SIG-M5 treated with dmso at 0.1 percent for 504 hours (cell line): ENCODE measurements at regions not wholly inside any gene's neighbourhood (a gene's known extent, or its start where the extent isn't known, plus 50 kb on each side); places are given as distances from the start of the nearest gene placed in this dataset.

ENCODE experiments used
- DNase-seq: peaks from one replicate; lab custom pipeline; 2025; ENCODE audit not compliant: unreplicated experiment; lab: John Stamatoyannopoulos, UW

- no peak for DNase-seq
Measured at GRCh38 chr18:44046376-44046975, 634.2 kb upstream of the SETBP1 start.

GRCh38 chr18:44047585-44047984, 633.1 kb upstream of the SETBP1 start:
- DNase-seq = no peak

- DNase-seq = no peak
Measured at GRCh38 chr18:44048435-44048834, 632.3 kb upstream of the SETBP1 start.

GRCh38 chr18:44048846-44049245, 631.8 kb upstream of the SETBP1 start:
- no peak for DNase-seq

GRCh38 chr18:44051026-44051425, 629.7 kb upstream of the SETBP1 start:
- DNase-seq = no peak

- no peak for DNase-seq
Measured at GRCh38 chr18:44054514-44054913, 626.2 kb upstream of the SETBP1 start.

GRCh38 chr18:44060197-44060596, 620.5 kb upstream of the SETBP1 start:
- no peak for DNase-seq

- no peak for DNase-seq
Measured at GRCh38 chr18:44061438-44061837, 619.2 kb upstream of the SETBP1 start.

- no peak for DNase-seq
Measured at GRCh38 chr18:44062345-44062744, 618.3 kb upstream of the SETBP1 start.

GRCh38 chr18:44065206-44065605, 615.5 kb upstream of the SETBP1 start:
- no peak for DNase-seq

GRCh38 chr18:44066541-44066940, 614.1 kb upstream of the SETBP1 start:
- DNase-seq = no peak

- no peak for DNase-seq
Measured at GRCh38 chr18:44067186-44067585, 613.5 kb upstream of the SETBP1 start.

- no peak for DNase-seq
Measured at GRCh38 chr18:44075038-44075437, 605.6 kb upstream of the SETBP1 start.

GRCh38 chr18:44079606-44080005, 601.1 kb upstream of the SETBP1 start:
- DNase-seq = no peak

- no peak for DNase-seq
Measured at GRCh38 chr18:44080054-44080453, 600.6 kb upstream of the SETBP1 start.

- no peak for DNase-seq
Measured at GRCh38 chr18:44089732-44090131, 591.0 kb upstream of the SETBP1 start.

GRCh38 chr18:44090453-44090852, 590.2 kb upstream of the SETBP1 start:
- no peak for DNase-seq

- no peak for DNase-seq
Measured at GRCh38 chr18:44093253-44093652, 587.4 kb upstream of the SETBP1 start.

- no peak for DNase-seq
Measured at GRCh38 chr18:44096016-44096415, 584.7 kb upstream of the SETBP1 start.

GRCh38 chr18:44098551-44099098, 582.1 kb upstream of the SETBP1 start:
- DNase-seq = no peak

GRCh38 chr18:44107187-44107586, 573.5 kb upstream of the SETBP1 start:
- DNase-seq = no peak

- DNase-seq = no peak
Measured at GRCh38 chr18:44111337-44111736, 569.4 kb upstream of the SETBP1 start.

- DNase-seq = no peak
Measured at GRCh38 chr18:44117821-44118220, 562.9 kb upstream of the SETBP1 start.
